IMR-90 (cell line): ENCODE measurements at regions not wholly inside any gene's neighbourhood (a gene's known extent, or its start where the extent isn't known, plus 50 kb on each side); places are given as distances from the start of the nearest gene placed in this dataset.
"Not testable (repeated sequence)": the region's sequence is repeated elsewhere in the genome, so short reads cannot be mapped to it uniquely, and the experiment has no call there.

Experiments
- ATAC-seq: fragments of 200-7000 bp; cut with Tn5 transposase; 2 replicates; pipeline ENCODE4 v1.9.1; 2020; ENCODE audit warnings: low read depth, mild to moderate bottlenecking, moderate library complexity
- BruUV-seq: library from RNA; stranded (reverse); fragments of 400-500 nt; replicated peaks from 2 replicates; lab custom pipeline; 2021; lab: Mats Ljungman, UMichigan
- CTCF ChIA-PET: fragments of 300-600 bp; formaldehyde crosslinking; extraction: SDS; loops from one replicate; lab custom pipeline; 2021; ENCODE audit warnings: antibody characterized with exemption; lab: Yijun Ruan, JAX
- POLR2A ChIA-PET: fragments of 300-600 bp; sonication (Branson Sonifier 250); formaldehyde crosslinking; loops from one replicate; lab custom pipeline; 2022; ENCODE audit warnings: antibody characterized with exemption; ENCODE audit not compliant: unreplicated experiment; lab: Charles Lee
- DNase-seq: peaks from one replicate; pipeline ENCODE4 v3.0.0; 2013
- H2AFZ ChIP-seq: replicated peaks from 2 replicates; pipeline ENCODE3; 2013; ENCODE audit warnings: low read length, mild to moderate bottlenecking; ENCODE audit not compliant: poor library complexity
- H2AK5ac ChIP-seq: 2 replicates; pipeline ENCODE4 v1.6.1; 2013; ENCODE audit warnings: low read depth, low read length, inconsistent platforms
- H2AK9ac ChIP-seq: replicated peaks from 2 replicates; pipeline ENCODE3; 2013; ENCODE audit warnings: mild to moderate bottlenecking, low read depth, low read length, moderate library complexity; ENCODE audit not compliant: poor library complexity
- H2BK120ac ChIP-seq: 2 replicates; pipeline ENCODE4 v1.6.1; 2013; ENCODE audit warnings: low read depth, low read length, inconsistent platforms
- H2BK15ac ChIP-seq: 3 replicates; pipeline ENCODE4 v1.6.1; 2013; ENCODE audit warnings: low read depth, low read length, inconsistent platforms
- H2BK20ac ChIP-seq: 2 replicates; pipeline ENCODE4 v1.6.1; 2013; ENCODE audit warnings: low read depth, mild to moderate bottlenecking, inconsistent platforms, low read length, moderate library complexity
- H2BK5ac ChIP-seq: 2 replicates; pipeline ENCODE4 v1.6.1; 2013; ENCODE audit warnings: mild to moderate bottlenecking, low read depth, low read length, inconsistent platforms; ENCODE audit not compliant: poor library complexity, severe bottlenecking
- H3K14ac ChIP-seq: replicated peaks from 2 replicates; pipeline ENCODE4 v1.6.1; 2013; ENCODE audit warnings: low read depth, low read length, inconsistent platforms
- H3K18ac ChIP-seq: 2 replicates; pipeline ENCODE4 v1.6.1; 2013; ENCODE audit warnings: low read depth, low read length, control low read depth
- H3K23ac ChIP-seq: 2 replicates; pipeline ENCODE4 v1.6.1; 2013; ENCODE audit warnings: low read depth, low read length, inconsistent platforms
- H3K27ac ChIP-seq: 2 replicates; pipeline ENCODE4 v1.5.1; 2013; ENCODE audit warnings: mild to moderate bottlenecking, control low read depth, low read length; ENCODE audit not compliant: insufficient read depth
- H3K27me3 ChIP-seq: 2 replicates; pipeline ENCODE4 v1.6.1; 2013; ENCODE audit warnings: low read length; ENCODE audit not compliant: control insufficient read depth, insufficient read depth
- H3K36me3 ChIP-seq: 2 replicates; pipeline ENCODE4 v1.6.1; 2013; ENCODE audit warnings: low read length, mixed read lengths; ENCODE audit not compliant: control insufficient read depth, insufficient read depth
- H3K4ac ChIP-seq: 2 replicates; pipeline ENCODE4 v1.6.1; 2013; ENCODE audit warnings: low read depth, low read length, inconsistent platforms
- H3K4me1 ChIP-seq: 2 replicates; pipeline ENCODE4 v1.6.1; 2013; ENCODE audit warnings: low read length, mixed read lengths; ENCODE audit not compliant: control insufficient read depth, insufficient read depth
- H3K4me2 ChIP-seq: 2 replicates; pipeline ENCODE4 v1.6.1; 2013; ENCODE audit warnings: low read depth, mild to moderate bottlenecking, control low read depth, low read length, moderate library complexity
- H3K4me3 ChIP-seq: 2 replicates; pipeline ENCODE4 v1.5.1; 2013; ENCODE audit warnings: low read depth, mild to moderate bottlenecking, control low read depth, low read length, moderate library complexity; ENCODE audit not compliant: insufficient read depth
- H3K56ac ChIP-seq: 2 replicates; pipeline ENCODE4 v1.6.1; 2013; ENCODE audit warnings: low read length, inconsistent platforms; ENCODE audit not compliant: insufficient read depth; ENCODE audit errors: extremely low read depth
- H3K79me1 ChIP-seq, 2 experiments: 2 replicates each; pipeline ENCODE4 v1.6.1; 2013; ENCODE audit warnings: low read length in 2 of 2, inconsistent platforms in 1 of 2, low read depth in 1 of 2
- H3K9ac ChIP-seq: 2 replicates; pipeline ENCODE4 v1.6.1; 2013; ENCODE audit warnings: low read depth, low read length, control low read depth
- H3K9me1 ChIP-seq: 2 replicates; pipeline ENCODE4 v1.6.1; 2013; ENCODE audit warnings: low read length, inconsistent platforms; ENCODE audit not compliant: insufficient read depth
- H3K9me3 ChIP-seq: 2 replicates; pipeline ENCODE4 v1.6.1; 2013; ENCODE audit warnings: low read length; ENCODE audit not compliant: control insufficient read depth, insufficient read depth
- H4K20me1 ChIP-seq: 2 replicates; pipeline ENCODE4 v1.6.1; 2013; ENCODE audit warnings: low read length, inconsistent platforms; ENCODE audit not compliant: insufficient read depth
- H4K5ac ChIP-seq: 2 replicates; pipeline ENCODE4 v1.6.1; 2013; ENCODE audit warnings: mild to moderate bottlenecking, low read depth, low read length, control low read depth
- H4K8ac ChIP-seq, 2 experiments: 2 replicates each; pipeline ENCODE4 v1.6.1; 2013; ENCODE audit warnings: low read depth in 2 of 2, low read length in 2 of 2, control low read depth in 1 of 2, inconsistent platforms in 1 of 2
- H4K91ac ChIP-seq: 2 replicates; pipeline ENCODE4 v1.6.1; 2013; ENCODE audit warnings: low read depth, low read length, inconsistent platforms; ENCODE audit not compliant: insufficient read depth
- WGBS, 2 experiments: methylation state at CpG; one replicate each; pipeline versions ENCODE4 v1.1.5 to v1.1.7; 2013; ENCODE audit warnings: missing lambda C conversion rate in 2 of 2; ENCODE audit not compliant: insufficient read length in 1 of 2; ENCODE audit errors: extremely low coverage in 2 of 2; 5-methylcytosine and 5-hydroxymethylcytosine counted together
- dilution Hi-C: fragments of 300-500 bp; cut with HindIII; formaldehyde crosslinking; loops from one replicate; pipeline ENCODE4 v1.14.3; 2018; ENCODE audit warnings: low sequenced_read_pairs; ENCODE audit not compliant: unreplicated experiment
- in situ Hi-C: fragments of 300-500 bp; cut with MboI; formaldehyde crosslinking; loops from 3 replicates; pipeline ENCODE4 v1.14.3; 2019; ENCODE audit warnings: low sequenced_read_pairs, inconsistent platforms, mixed read lengths
- intact Hi-C: fragments of 100-400 bp; cut with micrococcal nuclease; formaldehyde crosslinking; loops from 2 replicates; pipeline ENCODE4 v1.10.0; 2022

GRCh38 chr11:25579554-25579953 lies 752.4 kb upstream of the ANO3 start:
- BruUV-seq, POLR2A ChIA-PET, dilution Hi-C loops: not testable (repeated sequence)

More at GRCh38 chr11:25579554-25579953, 752.4 kb upstream of the ANO3 start:
- H3K27ac ChIP-seq, intact Hi-C loops, H3K18ac ChIP-seq, H4K5ac ChIP-seq, H2BK5ac ChIP-seq, H4K8ac ChIP-seq, H3K56ac ChIP-seq, ATAC-seq, H3K4ac ChIP-seq, CTCF ChIA-PET, H2AK9ac ChIP-seq, H3K4me1 ChIP-seq, H4K91ac ChIP-seq, H3K36me3 ChIP-seq, in situ Hi-C loops, H3K23ac ChIP-seq, H3K14ac ChIP-seq, H2BK15ac ChIP-seq, H3K27me3 ChIP-seq, H2AFZ ChIP-seq, H2BK120ac ChIP-seq, DNase-seq, H4K20me1 ChIP-seq, H3K9me1 ChIP-seq, H3K79me1 ChIP-seq, H3K9ac ChIP-seq, H3K4me3 ChIP-seq, H2AK5ac ChIP-seq, H3K4me2 ChIP-seq, H2BK20ac ChIP-seq, H3K9me3 ChIP-seq: not testable (repeated sequence)
- 15% methylated on average over 2 of the region's 2 CpGs; no CpG with 5 or more reads in 1 of the 2 experiments for WGBS, 2 experiments
